A673 (cell line): ENCODE measurements at regions not wholly inside any gene's neighbourhood (a gene's known extent, or its start where the extent isn't known, plus 50 kb on each side); places are given as distances from the start of the nearest gene placed in this dataset.

Experiments used
- BruUV-seq: library from RNA; stranded (reverse); fragments of 400-500 nt; replicated peaks from 2 replicates; lab custom pipeline; 2021; lab: Mats Ljungman, UMichigan
- CTCF ChIA-PET: fragments of 300-600 bp; sonication (Branson Sonifier 250); formaldehyde crosslinking; loops from one replicate; lab custom pipeline; 2022; ENCODE audit warnings: antibody characterized with exemption; lab: Charles Lee
- POLR2A ChIA-PET: fragments of 300-600 bp; sonication (Branson Sonifier 250); formaldehyde crosslinking; loops from one replicate; lab custom pipeline; 2022; ENCODE audit warnings: antibody characterized with exemption; ENCODE audit not compliant: low non-redundant PET; lab: Charles Lee
- DNase-seq: peaks from one replicate; pipeline ENCODE4 v3.0.0-alpha.2; 2015; ENCODE audit warnings: low spot score
- H3K27ac ChIP-seq: fragments of 200-600 bp; sonication (generic); 2 replicates; pipeline ENCODE4 v1.5.1; 2016; ENCODE audit warnings: mixed run types, low read depth, mild to moderate bottlenecking, mixed read lengths, antibody characterized with exemption, low read length; ENCODE audit not compliant: poor library complexity, severe bottlenecking
- H3K27me3 ChIP-seq: fragments of 200-600 bp; sonication (generic); replicated peaks from 2 replicates; pipeline ENCODE4 v1.6.1; 2017; ENCODE audit warnings: mixed run types, low read depth, mild to moderate bottlenecking, mixed read lengths, antibody characterized with exemption, low read length; ENCODE audit not compliant: insufficient read depth, poor library complexity
- H3K36me3 ChIP-seq: fragments of 200-600 bp; sonication (generic); 2 replicates; pipeline ENCODE4 v1.6.1; 2016; ENCODE audit warnings: mixed run types, mild to moderate bottlenecking, mixed read lengths, antibody characterized with exemption, low read length; ENCODE audit not compliant: insufficient read depth, poor library complexity, severe bottlenecking
- H3K4me1 ChIP-seq: fragments of 200-600 bp; sonication (generic); 2 replicates; pipeline ENCODE4 v1.6.1; 2017; ENCODE audit warnings: mixed run types, mild to moderate bottlenecking, mixed read lengths, antibody characterized with exemption, low read length; ENCODE audit not compliant: insufficient read depth, poor library complexity, severe bottlenecking
- H3K4me3 ChIP-seq: fragments of 200-600 bp; sonication (generic); 2 replicates; pipeline ENCODE4 v1.5.1; 2016; ENCODE audit warnings: low read depth, mixed run types, mild to moderate bottlenecking, mixed read lengths, low read length; ENCODE audit not compliant: poor library complexity, severe bottlenecking
- H3K9me3 ChIP-seq: fragments of 200-600 bp; sonication (generic); 2 replicates; pipeline ENCODE4 v1.6.1; 2016; ENCODE audit warnings: mixed run types, low read depth, mild to moderate bottlenecking, mixed read lengths, antibody characterized with exemption, low read length; ENCODE audit not compliant: poor library complexity, severe bottlenecking
- EZH2 ChIP-seq: fragments of 200-600 bp; sonication (generic); IDR thresholded peaks from 2 replicates; pipeline ENCODE4 v1.6.1; 2017; ENCODE audit warnings: borderline replicate concordance, low read depth, mild to moderate bottlenecking, mixed read lengths, antibody characterized with exemption, low read length; ENCODE audit not compliant: poor library complexity, severe bottlenecking
- intact Hi-C: fragments of 100-400 bp; cut with micrococcal nuclease; formaldehyde crosslinking; loops from one replicate; pipeline ENCODE4 v1.10.0; 2022; ENCODE audit not compliant: unreplicated experiment
- TF ChIP-seq, protein P1 (sequence below): fragments of 300-800, 200-600 bp; sonication (generic); conservative IDR thresholded peaks from 2 replicates; pipeline ENCODE4 v1.5.1; 2017; ENCODE audit warnings: low read depth, mild to moderate bottlenecking, antibody characterized with exemption, low read length, moderate library complexity, mixed read lengths

DNA sequence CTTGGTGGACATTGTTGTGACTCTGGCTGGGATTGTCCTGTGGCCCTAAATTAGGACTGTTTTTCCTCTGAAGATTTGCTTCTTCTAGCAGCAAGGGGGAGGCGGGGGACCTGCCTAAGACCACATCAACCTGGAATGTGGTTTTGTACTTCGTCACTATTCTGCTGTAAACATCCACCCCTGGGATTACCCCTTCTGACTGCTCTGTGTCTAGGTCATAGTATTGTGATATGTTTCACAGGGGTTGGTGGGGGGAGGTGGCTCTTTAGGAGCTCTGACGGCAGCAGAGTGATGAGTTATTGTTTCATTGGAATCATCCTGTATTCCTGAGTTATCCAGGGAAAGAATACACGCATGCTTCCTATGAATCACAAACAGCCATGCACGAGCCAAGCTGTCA, 226.4 kb upstream of the MYT1L start:
- H3K36me3 ChIP-seq, result no peaks in the 10 kb centered on the region
- H3K4me1 ChIP-seq, result no peaks in the 10 kb centered on the region
- intact Hi-C loops, result no loop called here
- H3K27ac ChIP-seq, result no peak overlapping the region
- no peaks in the 10 kb centered on the region for H3K9me3 ChIP-seq
- DNase-seq, result no peak
- BruUV-seq, result no TSS peak
- ChIA-PET CTCF (no interaction called here), POLR2A (no interaction called here)
- no peak overlapping the region for H3K4me3 ChIP-seq
- H3K27me3 ChIP-seq, result no peaks in the 10 kb centered on the region
- TF ChIP-seq, protein P1, sequence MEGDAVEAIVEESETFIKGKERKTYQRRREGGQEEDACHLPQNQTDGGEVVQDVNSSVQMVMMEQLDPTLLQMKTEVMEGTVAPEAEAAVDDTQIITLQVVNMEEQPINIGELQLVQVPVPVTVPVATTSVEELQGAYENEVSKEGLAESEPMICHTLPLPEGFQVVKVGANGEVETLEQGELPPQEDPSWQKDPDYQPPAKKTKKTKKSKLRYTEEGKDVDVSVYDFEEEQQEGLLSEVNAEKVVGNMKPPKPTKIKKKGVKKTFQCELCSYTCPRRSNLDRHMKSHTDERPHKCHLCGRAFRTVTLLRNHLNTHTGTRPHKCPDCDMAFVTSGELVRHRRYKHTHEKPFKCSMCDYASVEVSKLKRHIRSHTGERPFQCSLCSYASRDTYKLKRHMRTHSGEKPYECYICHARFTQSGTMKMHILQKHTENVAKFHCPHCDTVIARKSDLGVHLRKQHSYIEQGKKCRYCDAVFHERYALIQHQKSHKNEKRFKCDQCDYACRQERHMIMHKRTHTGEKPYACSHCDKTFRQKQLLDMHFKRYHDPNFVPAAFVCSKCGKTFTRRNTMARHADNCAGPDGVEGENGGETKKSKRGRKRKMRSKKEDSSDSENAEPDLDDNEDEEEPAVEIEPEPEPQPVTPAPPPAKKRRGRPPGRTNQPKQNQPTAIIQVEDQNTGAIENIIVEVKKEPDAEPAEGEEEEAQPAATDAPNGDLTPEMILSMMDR, result no peak
- no peak for TF ChIP-seq EZH2

- POLR2A ChIA-PET, result no interaction called here
- no peaks in the 10 kb centered on the region for H3K4me1 ChIP-seq
- no peaks in the 10 kb centered on the region for H3K36me3 ChIP-seq
- H3K27me3 ChIP-seq, result no peaks in the 10 kb centered on the region
- BruUV-seq, result no TSS peak
- H3K9me3 ChIP-seq, result no peaks in the 10 kb centered on the region
- no peak for TF ChIP-seq EZH2
- TF ChIP-seq, protein P1, result no peak
- CTCF ChIA-PET, result no interaction called here
- no peak overlapping the region for H3K4me3 ChIP-seq
- intact Hi-C loops, result no loop called here
- no peak for DNase-seq
- no peak overlapping the region for H3K27ac ChIP-seq
Measured at GRCh38 chr2:2550856-2551255, 219.8 kb upstream of the MYT1L start.

DNA sequence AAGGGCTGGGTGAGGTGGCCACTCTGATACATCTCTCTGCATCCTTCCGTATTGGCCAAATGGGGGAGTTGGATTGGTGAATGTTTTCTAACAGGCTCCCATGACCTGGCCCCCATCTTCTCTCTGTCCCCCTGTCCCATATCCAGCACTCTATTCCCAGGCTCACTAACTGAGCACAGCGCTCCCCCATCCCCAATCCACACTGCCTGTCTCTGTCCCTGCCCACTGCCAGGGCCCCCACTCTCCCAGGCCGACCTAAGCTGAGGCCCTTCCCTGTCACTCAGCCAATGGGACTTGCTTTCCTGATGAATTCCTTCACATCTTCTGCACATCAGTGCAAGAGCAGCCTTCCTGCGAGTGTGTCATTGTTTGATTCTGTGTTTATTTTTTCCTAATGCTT, 216.8 kb upstream of the MYT1L start:
- intact Hi-C loops, result no loop called here
- H3K9me3 ChIP-seq, result no peaks in the 10 kb centered on the region
- CTCF ChIA-PET, result no interaction called here
- no peaks in the 10 kb centered on the region for H3K4me1 ChIP-seq
- no peak overlapping the region for H3K27ac ChIP-seq
- TF ChIP-seq EZH2, result no peak
- TF ChIP-seq, protein P1, result no peak
- BruUV-seq, result no TSS peak
- no peaks in the 10 kb centered on the region for H3K36me3 ChIP-seq
- H3K4me3 ChIP-seq, result no peak overlapping the region
- no peaks in the 10 kb centered on the region for H3K27me3 ChIP-seq
- POLR2A ChIA-PET, result no interaction called here
- DNase-seq, result no peak
